Kidney (tissue), 13 donors: ENCODE measurements at regions not wholly inside any gene's neighbourhood (a gene's known extent, or its start where the extent isn't known, plus 50 kb on each side); places are given as distances from the start of the nearest gene placed in this dataset.
A peak's percentile ranks its signal among the peaks of the same experiment; 100 is the strongest.

ENCODE experiments used
- DNase-seq, 5 donors: peaks; one replicate each; pipeline ENCODE4 v3.0.0-alpha.2; 2013 to 2020
- FAIRE-seq: peaks from 2 replicates; lab custom pipeline; 2012; peaks lifted over from hg19 to GRCh38; lab: Jason Lieb, UNC
- H3K27ac ChIP-seq, 2 donors: one replicate each; pipeline ENCODE4 v1.7.0; 2013; ENCODE audit warnings: low read depth in 2 of 2, low read length in 2 of 2, inconsistent platforms in 1 of 2
- H3K27me3 ChIP-seq: one replicate; pipeline ENCODE4 v1.7.1; 2013; ENCODE audit warnings: low read length, inconsistent platforms; ENCODE audit not compliant: control insufficient read depth, insufficient read depth
- H3K36me3 ChIP-seq, 3 donors: one replicate each; pipeline versions ENCODE4 v1.7.0 to v1.7.1; 2013; ENCODE audit warnings: low read length in 3 of 3, control low read depth in 1 of 3, inconsistent platforms in 1 of 3; ENCODE audit not compliant: insufficient read depth in 3 of 3, control insufficient read depth in 2 of 3
- H3K4me1 ChIP-seq, 3 donors: one replicate each; pipeline versions ENCODE4 v1.7.0 to v1.7.1; 2013; ENCODE audit warnings: low read length in 3 of 3, inconsistent platforms in 1 of 3, low read depth in 1 of 3; ENCODE audit not compliant: control insufficient read depth in 2 of 3, insufficient read depth in 2 of 3
- H3K4me3 ChIP-seq, 3 donors: one replicate each; pipeline versions ENCODE4 v1.7.0 to v1.8.1; 2013; ENCODE audit warnings: low read length in 3 of 3, control low read depth in 1 of 3, inconsistent platforms in 1 of 3
- H3K9ac ChIP-seq, 3 donors: one replicate each; pipeline versions ENCODE4 v1.7.0 to v1.7.1; 2013; ENCODE audit warnings: low read length in 3 of 3, control low read depth in 1 of 3, inconsistent platforms in 1 of 3
- H3K9me3 ChIP-seq, 3 donors: one replicate each; pipeline versions ENCODE4 v1.7.0 to v1.7.1; 2013; ENCODE audit warnings: low read length in 3 of 3, control low read depth in 1 of 3, inconsistent platforms in 1 of 3; ENCODE audit not compliant: control insufficient read depth in 2 of 3, insufficient read depth in 1 of 3
- intact Hi-C: fragments of 100-400 bp; cut with DNase I; formaldehyde crosslinking; loops from one replicate; pipeline ENCODE4 v1.11.1; 2022
- TF ChIP-seq, protein P1 (sequence below): IDR thresholded peaks from 3 replicates; pipeline ENCODE4 v1.5.1; 2012; ENCODE audit warnings: mild to moderate bottlenecking, moderate library complexity, borderline replicate concordance; ENCODE audit not compliant: insufficient read depth; ENCODE audit errors: extremely low read depth
- donor health status: control.
- donor health status: control.
- donor health status: control.
- donor health status: control.
- donor health status: control.
- donor health status: DM: yes; HTN: yes; CAD: no.
- donor health status: Normal renal cell carcinoma (clear cell type).

GRCh38 chr7:49527182-49527581 lies 246.3 kb upstream of the VWC2 start:
- H3K4me3 ChIP-seq, result no peak overlapping the region
- no peak overlapping the region for H3K27ac ChIP-seq
- TF ChIP-seq, protein P1, sequence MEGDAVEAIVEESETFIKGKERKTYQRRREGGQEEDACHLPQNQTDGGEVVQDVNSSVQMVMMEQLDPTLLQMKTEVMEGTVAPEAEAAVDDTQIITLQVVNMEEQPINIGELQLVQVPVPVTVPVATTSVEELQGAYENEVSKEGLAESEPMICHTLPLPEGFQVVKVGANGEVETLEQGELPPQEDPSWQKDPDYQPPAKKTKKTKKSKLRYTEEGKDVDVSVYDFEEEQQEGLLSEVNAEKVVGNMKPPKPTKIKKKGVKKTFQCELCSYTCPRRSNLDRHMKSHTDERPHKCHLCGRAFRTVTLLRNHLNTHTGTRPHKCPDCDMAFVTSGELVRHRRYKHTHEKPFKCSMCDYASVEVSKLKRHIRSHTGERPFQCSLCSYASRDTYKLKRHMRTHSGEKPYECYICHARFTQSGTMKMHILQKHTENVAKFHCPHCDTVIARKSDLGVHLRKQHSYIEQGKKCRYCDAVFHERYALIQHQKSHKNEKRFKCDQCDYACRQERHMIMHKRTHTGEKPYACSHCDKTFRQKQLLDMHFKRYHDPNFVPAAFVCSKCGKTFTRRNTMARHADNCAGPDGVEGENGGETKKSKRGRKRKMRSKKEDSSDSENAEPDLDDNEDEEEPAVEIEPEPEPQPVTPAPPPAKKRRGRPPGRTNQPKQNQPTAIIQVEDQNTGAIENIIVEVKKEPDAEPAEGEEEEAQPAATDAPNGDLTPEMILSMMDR, result no peak
- intact Hi-C loops, result no loop called here
- no peak for DNase-seq
- no peaks in the 10 kb centered on the region for H3K36me3 ChIP-seq
- H3K4me1 ChIP-seq, result no peaks in the 10 kb centered on the region
- no peaks in the 10 kb centered on the region for H3K27me3 ChIP-seq
- H3K9ac ChIP-seq, result no peak overlapping the region
- peaks cover 0 to under 1% (median 0%) of the 10 kb centered on the region in 3 donors for H3K9me3 ChIP-seq
- no peak for FAIRE-seq

GRCh38 chr7:49530481-49530880 lies 243.0 kb upstream of the VWC2 start:
- H3K4me3 ChIP-seq, result no peak overlapping the region
- intact Hi-C loops, result no loop called here

GRCh38 chr7:49563693-49564378 lies 209.6 kb upstream of the VWC2 start:
- peaks cover 0 to 3% (median 0%) of the 10 kb centered on the region in 3 donors for H3K9me3 ChIP-seq
- no peak overlapping the region for H3K9ac ChIP-seq
- no peak overlapping the region for H3K27ac ChIP-seq
- intact Hi-C loops, result no loop called here
- no peaks in the 10 kb centered on the region for H3K36me3 ChIP-seq
- no peak overlapping the region for H3K4me3 ChIP-seq
- TF ChIP-seq, protein P1, result no peak
- no peaks in the 10 kb centered on the region for H3K27me3 ChIP-seq
- no peaks in the 10 kb centered on the region for H3K4me1 ChIP-seq
- FAIRE-seq, result no peak
- no peak for DNase-seq

More at GRCh38 chr7:49530481-49530880, 243.0 kb upstream of the VWC2 start:
- H3K4me1 ChIP-seq, result no peaks in the 10 kb centered on the region
- H3K9ac ChIP-seq, result no peak overlapping the region
- TF ChIP-seq, protein P1, result no peak
- FAIRE-seq (peak; percentile 91), DNase-seq (peak in 2 of 5 donors; percentile 31 to 42)
- H3K27ac ChIP-seq, result no peak overlapping the region
- H3K36me3 ChIP-seq, result no peaks in the 10 kb centered on the region
- H3K9me3 ChIP-seq, result peaks cover 0 to 8% (median 0%) of the 10 kb centered on the region in 3 donors
- H3K27me3 ChIP-seq, result no peaks in the 10 kb centered on the region
